ENCODE measurements at regions not wholly inside any gene's neighbourhood (a gene's known extent, or its start where the extent isn't known, plus 50 kb on each side); places are given as distances from the start of the nearest gene placed in this dataset.

DNA sequence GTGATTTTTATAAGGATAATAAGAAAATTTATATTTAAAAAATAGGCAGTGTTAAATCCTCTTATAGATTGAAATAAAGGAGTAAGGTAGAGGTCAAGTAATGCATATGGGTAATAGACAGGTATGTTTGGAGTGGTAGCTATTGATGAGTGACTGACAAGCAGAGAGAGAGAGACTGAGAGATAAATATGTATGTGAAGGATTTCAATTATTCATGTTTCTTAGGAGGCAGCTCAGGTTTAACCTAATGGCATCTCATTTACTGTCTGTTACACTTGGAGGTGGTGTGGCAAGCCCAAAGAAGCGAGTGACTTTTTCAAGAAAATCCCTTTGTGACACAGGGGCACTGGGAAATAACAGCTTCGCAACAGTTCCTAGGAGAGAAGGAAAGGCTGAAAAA, 120.2 kb downstream of the KIF2B start:
- TF ChIP-seq, protein P1, sequence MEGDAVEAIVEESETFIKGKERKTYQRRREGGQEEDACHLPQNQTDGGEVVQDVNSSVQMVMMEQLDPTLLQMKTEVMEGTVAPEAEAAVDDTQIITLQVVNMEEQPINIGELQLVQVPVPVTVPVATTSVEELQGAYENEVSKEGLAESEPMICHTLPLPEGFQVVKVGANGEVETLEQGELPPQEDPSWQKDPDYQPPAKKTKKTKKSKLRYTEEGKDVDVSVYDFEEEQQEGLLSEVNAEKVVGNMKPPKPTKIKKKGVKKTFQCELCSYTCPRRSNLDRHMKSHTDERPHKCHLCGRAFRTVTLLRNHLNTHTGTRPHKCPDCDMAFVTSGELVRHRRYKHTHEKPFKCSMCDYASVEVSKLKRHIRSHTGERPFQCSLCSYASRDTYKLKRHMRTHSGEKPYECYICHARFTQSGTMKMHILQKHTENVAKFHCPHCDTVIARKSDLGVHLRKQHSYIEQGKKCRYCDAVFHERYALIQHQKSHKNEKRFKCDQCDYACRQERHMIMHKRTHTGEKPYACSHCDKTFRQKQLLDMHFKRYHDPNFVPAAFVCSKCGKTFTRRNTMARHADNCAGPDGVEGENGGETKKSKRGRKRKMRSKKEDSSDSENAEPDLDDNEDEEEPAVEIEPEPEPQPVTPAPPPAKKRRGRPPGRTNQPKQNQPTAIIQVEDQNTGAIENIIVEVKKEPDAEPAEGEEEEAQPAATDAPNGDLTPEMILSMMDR (conservative IDR thresholded peaks at IDR 0.05; ENCODE audit: low read length): no peak
- no peak for TF ChIP-seq EZH2phosphoT487 (IDR thresholded peaks at IDR 0.05; ENCODE audit: borderline replicate concordance, low read depth, low read length)
